ENCODE measurements at regions not wholly inside any gene's neighbourhood (a gene's known extent, or its start where the extent isn't known, plus 50 kb on each side); places are given as distances from the start of the nearest gene placed in this dataset.

DNA sequence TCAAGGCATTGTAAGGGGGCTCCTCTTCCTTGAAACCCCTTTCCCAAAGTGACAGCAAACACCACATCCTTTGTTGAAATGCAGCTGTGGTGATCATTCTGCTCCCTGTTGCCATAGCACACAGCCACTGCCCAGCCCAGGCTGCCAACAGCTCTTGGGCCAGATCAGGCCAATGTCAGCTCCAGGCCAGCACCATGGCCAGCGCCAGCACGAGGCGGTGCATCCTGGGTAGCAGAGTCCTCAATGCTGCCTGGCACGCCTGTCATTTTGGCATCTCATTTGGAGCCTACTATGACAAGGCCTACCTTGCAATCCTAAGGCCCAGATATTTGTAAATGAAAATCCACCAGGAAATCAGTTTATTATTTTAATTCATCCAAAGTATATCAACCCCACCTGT, 390.6 kb downstream of the DNAH5 start:
- no CpG with 5 or more reads among the region's 4 CpGs for WGBS (ENCODE audit: extremely low coverage, insufficient read length, low lambda C conversion rate)
- no peak overlapping the region for H2BK12ac ChIP-seq (ENCODE audit: insufficient read length, low read depth, low read length)
- H4K5ac ChIP-seq (ENCODE audit: insufficient read length, low read depth, low read length) = no peak overlapping the region
- no peak overlapping the region for H3K14ac ChIP-seq (ENCODE audit: insufficient read depth, low read length)
- Mint-ChIP-seq H3K36me3 (ENCODE audit: insufficient read depth in 1 of 3, low read depth in 3 of 3) (no peaks in the 10 kb centered on the region), H3K9me3 (no peaks in the 10 kb centered on the region; a peak in 1 of 5 replicates), H3K27ac (no peak overlapping the region), H3K4me1 (no peaks in the 10 kb centered on the region), H3K27me3 (ENCODE audit: low read depth) (peaks cover 2% of the 10 kb centered on the region; the same call in 1 of the 2 replicates), H3K4me3 (no peak overlapping the region)
- no peak overlapping the region for H3K4me2 ChIP-seq (ENCODE audit: insufficient read depth, insufficient read length, low read length)
- no peak overlapping the region for H4K8ac ChIP-seq (replicated peaks; ENCODE audit: insufficient read length, low read depth, low read length)
- no peak overlapping the region for H2BK15ac ChIP-seq (ENCODE audit: low read depth, low read length)
- no peak overlapping the region for H3K56ac ChIP-seq (ENCODE audit: insufficient read length, low read depth, low read length)
- no peaks in the 10 kb centered on the region for H3K4me1 ChIP-seq (ENCODE audit: insufficient read depth, low read length)
- H2AK5ac ChIP-seq (ENCODE audit: insufficient read length, low read length) = no peak overlapping the region
- no peak overlapping the region for H3K9ac ChIP-seq (ENCODE audit: extremely low read depth, insufficient read length, low read length)
- no peaks in the 10 kb centered on the region for H3K23me2 ChIP-seq (ENCODE audit: insufficient read length, low read depth, low read length, poor library complexity, severe bottlenecking)
- no peak overlapping the region for H3K18ac ChIP-seq (ENCODE audit: insufficient read length, low read depth, low read length)
- no peaks in the 10 kb centered on the region for H3K27me3 ChIP-seq (ENCODE audit: insufficient read depth, low read length)
- TF ChIP-seq, protein P1, sequence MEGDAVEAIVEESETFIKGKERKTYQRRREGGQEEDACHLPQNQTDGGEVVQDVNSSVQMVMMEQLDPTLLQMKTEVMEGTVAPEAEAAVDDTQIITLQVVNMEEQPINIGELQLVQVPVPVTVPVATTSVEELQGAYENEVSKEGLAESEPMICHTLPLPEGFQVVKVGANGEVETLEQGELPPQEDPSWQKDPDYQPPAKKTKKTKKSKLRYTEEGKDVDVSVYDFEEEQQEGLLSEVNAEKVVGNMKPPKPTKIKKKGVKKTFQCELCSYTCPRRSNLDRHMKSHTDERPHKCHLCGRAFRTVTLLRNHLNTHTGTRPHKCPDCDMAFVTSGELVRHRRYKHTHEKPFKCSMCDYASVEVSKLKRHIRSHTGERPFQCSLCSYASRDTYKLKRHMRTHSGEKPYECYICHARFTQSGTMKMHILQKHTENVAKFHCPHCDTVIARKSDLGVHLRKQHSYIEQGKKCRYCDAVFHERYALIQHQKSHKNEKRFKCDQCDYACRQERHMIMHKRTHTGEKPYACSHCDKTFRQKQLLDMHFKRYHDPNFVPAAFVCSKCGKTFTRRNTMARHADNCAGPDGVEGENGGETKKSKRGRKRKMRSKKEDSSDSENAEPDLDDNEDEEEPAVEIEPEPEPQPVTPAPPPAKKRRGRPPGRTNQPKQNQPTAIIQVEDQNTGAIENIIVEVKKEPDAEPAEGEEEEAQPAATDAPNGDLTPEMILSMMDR (conservative IDR thresholded peaks at IDR 0.05) = no peak
- no peak overlapping the region for H2BK120ac ChIP-seq (ENCODE audit: low read depth, low read length, poor library complexity, severe bottlenecking)
- no peaks in the 10 kb centered on the region for H3K79me2 ChIP-seq (ENCODE audit: insufficient read depth, low read length)
- H3K79me1 ChIP-seq (ENCODE audit: insufficient read depth, low read depth, low read length, poor library complexity, severe bottlenecking) = no peaks in the 10 kb centered on the region
- H2AFZ ChIP-seq (ENCODE audit: low read length) = no peak overlapping the region
- no peaks in the 10 kb centered on the region for H4K20me1 ChIP-seq (ENCODE audit: control insufficient read depth, insufficient read depth, insufficient read length)
- no peak overlapping the region for H3T11ph ChIP-seq (ENCODE audit: low read length)
- no peak overlapping the region for H3K23ac ChIP-seq (ENCODE audit: insufficient read length, low read depth, low read length)
- no peak overlapping the region for H3K4ac ChIP-seq (ENCODE audit: low read depth, low read length)
- DNase-seq = peak; percentile 63
- H2BK20ac ChIP-seq (ENCODE audit: low read depth, low read length, poor library complexity, severe bottlenecking) = no peak overlapping the region
- no peak overlapping the region for H4K91ac ChIP-seq (ENCODE audit: insufficient read length, low read depth, low read length)
- no peak overlapping the region for H3K27ac ChIP-seq (ENCODE audit: insufficient read length, low read depth, low read length)
- no peak overlapping the region for H2BK5ac ChIP-seq (ENCODE audit: insufficient read length, low read length)
- H3K9me3 ChIP-seq (ENCODE audit: control insufficient read depth, low read depth, low read length) = no peaks in the 10 kb centered on the region
